HG03103 (cell line): ENCODE measurements at regions not wholly inside any gene's neighbourhood (a gene's known extent, or its start where the extent isn't known, plus 50 kb on each side); places are given as distances from the start of the nearest gene placed in this dataset.
A peak's percentile ranks its signal among the peaks of the same experiment; 100 is the strongest.

Experiments
- ATAC-seq: cut with Tn5 transposase; IDR thresholded peaks from one replicate; pipeline ENCODE4 v1.9.1; 2021; ENCODE audit warnings: low read depth; ENCODE audit not compliant: unreplicated experiment

GRCh38 chr5:15031180-15031579 lies 159.6 kb upstream of the ANKH start:
- no peak for ATAC-seq

- ATAC-seq: no peak
Observed at GRCh38 chr5:15027764-15028163, 156.2 kb upstream of the ANKH start.

GRCh38 chr5:15026944-15027343 lies 155.4 kb upstream of the ANKH start:
- ATAC-seq: no peak

DNA sequence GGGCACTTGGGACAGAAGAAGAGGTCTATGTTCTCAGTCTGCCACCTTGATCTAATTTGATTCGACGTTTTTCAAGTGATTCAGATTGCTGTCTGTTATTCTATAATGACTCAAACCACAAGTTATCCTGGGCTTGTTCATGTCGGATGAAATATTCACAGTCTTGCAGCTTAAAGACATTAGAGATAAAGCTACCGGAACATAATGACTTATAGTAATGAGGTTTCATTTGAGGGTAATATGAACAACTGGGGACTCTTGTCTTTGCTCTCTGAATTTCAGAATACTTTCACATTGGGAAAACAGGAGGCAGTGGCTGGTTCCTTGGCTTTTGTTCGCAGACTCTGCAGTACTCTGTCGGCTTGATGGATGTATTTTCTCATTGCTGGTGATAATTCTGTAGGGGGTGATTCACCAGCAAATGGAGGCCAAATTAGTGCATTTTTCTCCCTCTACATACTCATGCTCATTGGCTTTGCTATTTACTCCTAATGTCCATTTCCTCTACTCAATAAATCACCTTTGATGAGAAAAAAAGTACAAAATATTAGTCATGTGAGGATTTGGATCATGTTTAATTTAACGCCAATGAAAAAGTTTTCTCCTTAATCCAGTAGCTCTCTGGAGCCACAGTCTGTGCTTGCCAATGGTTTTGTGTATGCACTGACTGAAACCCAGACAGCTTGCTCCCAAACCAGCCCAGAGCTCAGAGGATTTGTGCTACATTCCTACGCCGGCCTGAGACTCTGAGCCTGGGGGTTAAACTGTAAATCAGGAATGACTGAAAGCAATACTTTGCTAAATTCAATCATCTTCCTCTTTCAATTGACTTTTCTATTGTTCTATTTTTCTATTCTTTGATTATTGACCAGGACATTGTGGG lies 154.7 kb upstream of the ANKH start:
- no peak for ATAC-seq

- no peak for ATAC-seq
Observed at GRCh38 chr5:15023846-15024245, 152.3 kb upstream of the ANKH start.

- ATAC-seq: no peak
Observed at GRCh38 chr5:15023266-15023665, 151.7 kb upstream of the ANKH start.

- no peak for ATAC-seq
Observed at GRCh38 chr5:15021266-15022046, 149.9 kb upstream of the ANKH start.

GRCh38 chr5:15020736-15021135 lies 149.2 kb upstream of the ANKH start:
- no peak for ATAC-seq

GRCh38 chr5:15014809-15015208 lies 143.2 kb upstream of the ANKH start:
- ATAC-seq: no peak

DNA sequence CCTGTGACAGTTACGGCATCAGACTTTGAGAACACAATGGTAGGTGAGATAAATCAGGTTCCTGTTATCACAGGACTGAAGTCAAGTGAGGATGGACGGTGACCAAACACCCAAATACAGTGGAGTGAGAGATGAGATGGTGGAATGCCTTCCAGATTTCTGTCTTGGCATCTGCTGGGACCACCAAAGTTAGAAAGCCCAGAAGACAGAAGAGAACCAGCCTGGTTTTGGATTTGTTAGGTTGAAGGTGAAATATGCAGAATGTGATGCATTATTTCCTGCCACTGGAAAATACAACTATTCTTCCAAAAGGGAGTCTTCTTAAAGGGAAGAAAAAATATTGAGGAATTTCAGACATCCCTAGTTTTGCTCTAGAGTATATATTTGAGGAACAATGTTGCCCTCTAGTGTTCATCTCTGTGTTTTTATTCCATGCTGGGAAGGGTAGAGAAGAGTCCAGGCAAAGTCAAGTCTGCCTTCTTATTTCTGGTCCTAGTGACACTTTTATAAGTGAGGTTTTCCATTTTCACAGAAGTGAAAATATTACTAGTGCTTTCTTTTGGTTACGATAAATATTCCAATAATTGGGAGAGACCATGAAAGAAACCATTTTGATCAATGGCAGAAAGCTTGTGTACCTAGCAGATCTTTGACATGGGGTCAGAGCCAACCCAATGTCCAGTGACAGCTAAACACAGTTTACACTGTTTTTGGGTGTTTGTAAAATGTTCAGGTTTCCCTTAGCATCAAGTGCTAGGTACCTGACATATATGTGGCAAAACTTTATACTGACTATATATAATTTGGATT lies 142.3 kb upstream of the ANKH start:
- ATAC-seq: no peak

- ATAC-seq: no peak
Observed at GRCh38 chr5:15012061-15012460, 140.5 kb upstream of the ANKH start.

- ATAC-seq: no peak
Observed at GRCh38 chr5:15010936-15011335, 139.4 kb upstream of the ANKH start.

GRCh38 chr5:15009420-15009819 lies 137.8 kb upstream of the ANKH start:
- no peak for ATAC-seq

DNA sequence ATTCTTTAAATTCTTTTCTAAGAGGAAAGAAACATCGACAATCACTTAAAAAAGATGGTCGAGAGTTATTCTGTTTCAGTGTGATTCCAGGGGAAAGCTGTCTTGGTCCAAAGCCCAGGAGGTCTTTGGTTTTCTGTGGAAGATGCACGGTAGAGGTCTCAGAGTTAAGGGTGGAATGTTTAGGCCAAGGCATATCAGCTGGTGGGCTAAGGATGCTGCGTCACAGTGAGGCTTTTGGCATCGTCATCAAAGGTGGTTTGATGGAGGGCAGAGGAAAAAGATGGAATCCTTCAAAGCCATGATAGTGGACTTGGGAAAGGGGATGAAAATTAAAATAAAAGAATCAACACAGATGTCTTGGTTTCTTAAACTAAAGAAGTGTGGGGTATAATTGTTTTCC lies 137.3 kb upstream of the ANKH start:
- no peak for ATAC-seq

GRCh38 chr5:15008476-15008875 lies 136.9 kb upstream of the ANKH start:
- no peak for ATAC-seq

- no peak for ATAC-seq
Observed at GRCh38 chr5:15007646-15008045, 136.1 kb upstream of the ANKH start.

DNA sequence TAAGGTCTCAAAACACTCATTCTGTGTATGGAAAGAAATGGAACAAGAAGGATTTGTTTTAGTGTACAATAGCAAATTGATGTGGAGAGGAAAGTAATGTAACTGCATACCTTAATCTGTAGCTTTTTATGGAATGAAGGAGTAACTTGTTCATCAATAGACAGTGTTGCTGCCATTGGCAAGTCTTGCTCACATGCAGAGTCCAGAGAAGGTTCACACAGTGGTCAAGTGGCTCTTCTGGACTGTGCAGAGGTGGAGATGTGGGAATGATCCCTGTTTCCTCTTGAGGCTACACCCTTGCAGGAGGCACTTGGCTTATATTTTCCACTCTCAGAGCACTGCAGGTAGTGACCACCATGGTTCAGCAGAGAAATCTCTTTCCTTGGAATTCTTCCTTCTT lies 132.9 kb upstream of the ANKH start:
- ATAC-seq: no peak

DNA sequence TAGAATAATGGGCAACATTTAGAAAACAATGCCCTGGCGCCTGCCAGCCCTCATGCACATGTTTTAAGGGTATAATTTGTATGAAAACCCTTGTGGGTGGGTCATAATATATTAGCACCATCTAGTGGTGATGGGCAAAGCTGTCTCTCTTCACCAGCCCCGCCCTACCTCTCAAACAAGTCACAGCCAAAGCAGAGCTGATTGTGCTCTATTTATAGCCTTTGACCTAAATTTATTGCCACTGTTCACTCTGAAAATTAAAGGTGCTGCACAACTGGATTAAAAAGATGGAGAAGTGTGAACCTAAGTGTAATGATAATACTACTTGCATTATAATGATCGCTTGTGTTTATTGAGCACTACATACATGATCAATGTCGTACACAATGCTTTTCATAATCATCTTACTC lies 131.9 kb upstream of the ANKH start:
- peak; percentile 88 for ATAC-seq

- ATAC-seq: no peak
Observed at GRCh38 chr5:15002791-15003190, 131.2 kb upstream of the ANKH start.

DNA sequence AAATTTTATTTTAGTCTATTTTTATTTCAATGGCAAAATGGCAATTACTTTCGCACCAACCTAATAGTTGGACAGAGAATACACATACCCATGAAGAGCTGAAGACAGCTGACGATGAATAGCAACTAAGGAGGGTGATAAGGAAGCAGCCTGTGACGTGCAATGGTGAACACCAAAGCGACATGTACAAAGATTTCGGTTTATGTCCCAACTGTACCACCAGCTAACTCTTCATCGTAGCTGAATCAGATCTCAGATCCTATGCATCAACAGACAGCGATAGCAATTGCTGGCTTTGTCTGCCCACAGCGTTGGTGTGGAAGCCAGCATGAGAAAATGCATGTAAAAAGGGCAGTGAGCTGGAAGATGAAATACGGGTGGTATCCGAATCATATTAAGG lies 130.6 kb upstream of the ANKH start:
- ATAC-seq: no peak

- ATAC-seq: no peak
Observed at GRCh38 chr5:15001517-15001916, 129.9 kb upstream of the ANKH start.
